ENCODE measurements at regions not wholly inside any gene's neighbourhood (a gene's known extent, or its start where the extent isn't known, plus 50 kb on each side); places are given as distances from the start of the nearest gene placed in this dataset.

DNA sequence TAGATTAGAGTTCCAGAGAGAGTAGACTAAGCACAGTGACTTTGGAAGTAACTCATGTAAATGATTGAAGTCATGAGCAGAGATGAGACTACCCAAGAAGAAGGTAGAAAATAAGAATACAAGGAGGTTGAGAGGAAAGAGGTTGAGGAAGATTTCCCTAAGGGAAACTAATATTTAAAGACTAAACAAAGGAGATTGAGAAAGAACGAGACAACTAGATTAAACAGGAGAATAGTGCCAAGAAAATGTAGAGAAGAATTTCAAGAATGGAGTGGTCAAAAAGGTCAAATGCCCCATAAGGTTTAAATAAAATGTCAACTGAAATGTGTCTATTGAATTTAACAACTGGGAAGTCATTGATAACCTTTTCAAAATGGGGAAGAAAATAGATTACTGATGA lies 59.0 kb downstream of the RPS29 start:
- POLR2A ChIA-PET, result no interaction called here
- no peak overlapping the region for H3K27ac Mint-ChIP-seq
- DNase-seq (no peak), ATAC-seq (no peak)
- H3K4me1 Mint-ChIP-seq, result no peaks in the 10 kb centered on the region
- H3K9me3 Mint-ChIP-seq, result peaks cover 0 to 6% (median 2%) of the 10 kb centered on the region in 9 donors
- H3K4me3 Mint-ChIP-seq, result no peak overlapping the region
- H3K36me3 Mint-ChIP-seq, result peaks cover 0 to 19% (median 16%) of the 10 kb centered on the region in 3 donors
- H3K27me3 Mint-ChIP-seq, result peaks cover 0 to 14% (median 4%) of the 10 kb centered on the region in 5 donors

DNA sequence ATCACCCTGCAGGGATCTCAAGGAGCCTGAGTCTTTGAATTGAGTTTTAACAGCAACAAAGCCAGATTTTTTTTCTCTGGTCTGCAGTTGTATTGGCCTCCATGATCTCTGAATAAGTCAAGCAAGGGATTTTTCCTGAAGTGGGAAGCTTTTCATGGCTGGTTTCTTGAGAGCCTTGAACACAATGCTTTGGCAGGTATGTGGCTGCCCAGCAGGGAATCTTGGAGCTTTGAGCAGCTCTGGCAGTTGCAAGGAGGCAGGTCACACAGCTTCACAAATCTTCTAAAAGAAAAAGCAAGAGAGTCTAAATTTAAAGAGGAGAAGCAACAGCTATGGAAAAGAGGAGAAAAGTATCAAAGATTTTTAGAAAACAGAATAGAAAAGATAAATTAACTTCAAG lies 60.1 kb downstream of the RPS29 start:
- peaks cover 0 to 19% (median 10%) of the 10 kb centered on the region in 3 donors for H3K36me3 Mint-ChIP-seq
- DNase-seq (no peak), ATAC-seq (no peak)
- H3K9me3 Mint-ChIP-seq, result peaks cover 0 to 6% (median 2%) of the 10 kb centered on the region in 9 donors
- no peaks in the 10 kb centered on the region for H3K4me1 Mint-ChIP-seq
- H3K4me3 Mint-ChIP-seq, result no peak overlapping the region
- peaks cover 0 to 14% (median 4%) of the 10 kb centered on the region in 5 donors for H3K27me3 Mint-ChIP-seq
- POLR2A ChIA-PET, result no interaction called here
- H3K27ac Mint-ChIP-seq, result no peak overlapping the region

DNA sequence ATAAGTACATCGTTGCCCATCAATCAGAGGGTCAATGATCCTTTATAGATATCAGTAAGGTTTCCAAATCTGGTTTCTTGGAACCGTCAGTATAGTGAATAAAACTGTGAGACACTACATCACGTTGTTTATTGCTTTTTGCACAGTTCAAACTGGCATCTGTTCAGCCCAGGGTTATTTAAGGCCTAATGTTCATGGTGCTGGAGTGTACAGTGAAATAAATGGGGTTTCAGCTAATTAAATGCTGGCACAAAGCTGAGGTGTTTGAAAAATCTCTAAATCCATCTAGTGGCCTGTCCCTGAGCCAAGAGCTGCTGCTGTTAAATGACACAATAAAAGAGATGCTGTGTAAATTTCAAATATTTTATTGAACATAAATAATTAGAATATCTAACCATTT lies 69.9 kb downstream of the RPS29 start:
- H3K27ac Mint-ChIP-seq, result no peak overlapping the region
- H3K4me3 Mint-ChIP-seq, result no peak overlapping the region
- H3K4me1 Mint-ChIP-seq, result no peaks in the 10 kb centered on the region
- H3K27me3 Mint-ChIP-seq, result peaks cover 0 to 2% (median 0%) of the 10 kb centered on the region in 5 donors
- no peaks in the 10 kb centered on the region for H3K36me3 Mint-ChIP-seq
- no peak for DNase-seq
- H3K9me3 Mint-ChIP-seq, result no peaks in the 10 kb centered on the region
- POLR2A ChIA-PET, result no interaction called here
- no peak for ATAC-seq

DNA sequence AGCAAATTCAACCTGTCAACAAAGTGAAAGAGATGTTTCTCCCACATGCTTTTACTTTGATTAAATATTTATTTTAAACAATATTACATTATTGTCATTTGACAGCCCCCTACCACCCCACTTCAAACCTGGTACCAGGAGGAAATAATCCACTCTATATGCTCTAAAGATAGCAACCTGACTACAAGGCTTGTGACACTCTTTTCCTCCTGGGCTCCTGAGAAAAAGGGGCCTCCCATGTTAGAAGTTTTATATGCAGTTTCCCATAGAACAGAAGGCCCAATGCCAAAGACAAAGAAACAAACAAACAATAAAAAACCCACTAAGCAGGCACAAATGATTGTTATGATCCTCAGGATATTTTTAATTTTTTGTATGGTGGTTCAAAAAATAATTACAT lies 73.6 kb downstream of the RPS29 start:
- peaks cover 0 to 6% (median 0%) of the 10 kb centered on the region in 9 donors for H3K9me3 Mint-ChIP-seq
- H3K27me3 Mint-ChIP-seq, result peaks cover 0 to 1% (median 0%) of the 10 kb centered on the region in 5 donors
- no peaks in the 10 kb centered on the region for H3K4me1 Mint-ChIP-seq
- POLR2A ChIA-PET, result no interaction called here
- H3K4me3 Mint-ChIP-seq, result no peak overlapping the region
- peaks cover 0 to 4% (median 4%) of the 10 kb centered on the region in 3 donors for H3K36me3 Mint-ChIP-seq
- H3K27ac Mint-ChIP-seq, result no peak overlapping the region
- no peak for ATAC-seq
- no peak for DNase-seq

DNA sequence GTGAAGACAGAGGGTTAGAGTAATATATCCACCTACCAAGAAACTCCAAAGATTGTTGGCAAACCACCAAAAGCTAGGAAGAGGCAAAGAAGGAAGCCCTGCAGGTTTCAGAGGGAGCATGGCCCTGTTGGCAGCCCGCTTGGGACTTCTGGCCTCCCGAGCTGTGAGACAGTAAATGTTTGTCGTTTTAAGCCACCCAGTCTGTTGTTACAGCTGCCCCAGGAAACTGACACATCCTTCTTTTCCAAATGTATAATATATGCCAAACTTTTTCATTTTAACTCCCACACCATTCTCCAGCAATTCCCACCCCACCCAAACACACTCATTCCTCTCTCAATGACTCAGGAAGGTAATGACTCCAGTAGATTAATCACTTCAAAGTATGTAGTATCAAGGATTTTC lies 74.0 kb downstream of the RPS29 start:
- ATAC-seq, result no peak
- no peak for DNase-seq
- Mint-ChIP-seq H3K27me3 (peaks cover 0 to 1% (median 0%) of the 10 kb centered on the region in 5 donors), H3K4me3 (no peak overlapping the region), H3K36me3 (peaks cover 0 to 4% (median 4%) of the 10 kb centered on the region in 3 donors), H3K4me1 (no peaks in the 10 kb centered on the region), H3K9me3 (peaks cover 0 to 6% (median 0%) of the 10 kb centered on the region in 9 donors), H3K27ac (no peak overlapping the region)
- POLR2A ChIA-PET, result no interaction called here

DNA sequence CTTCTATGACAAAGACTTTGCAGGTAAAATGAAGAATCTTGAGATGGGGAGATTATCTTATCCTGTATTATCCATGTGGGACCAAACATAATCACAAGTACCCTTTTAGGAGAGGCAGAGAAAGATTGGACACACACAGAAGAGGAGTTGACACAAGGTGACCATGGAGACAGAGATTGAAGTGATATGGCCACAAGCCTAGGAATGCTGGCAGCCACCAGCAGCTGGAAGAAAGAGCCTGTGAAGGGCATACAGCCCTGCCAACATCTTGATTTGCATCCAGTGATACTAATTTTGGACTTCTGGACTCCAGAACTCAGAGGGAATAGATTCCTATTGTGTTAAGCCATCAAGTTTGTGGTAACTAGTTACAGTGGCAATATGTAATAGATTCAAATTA lies 78.1 kb downstream of the RPS29 start:
- Mint-ChIP-seq H3K4me3 (no peak overlapping the region), H3K27ac (no peak overlapping the region), H3K36me3 (peaks cover 0 to 4% (median 4%) of the 10 kb centered on the region in 3 donors), H3K27me3 (peaks cover 0 to 8% (median 3%) of the 10 kb centered on the region in 5 donors), H3K4me1 (peaks cover 0 to 3% (median 0%) of the 10 kb centered on the region in 4 donors), H3K9me3 (peaks cover 0 to 6% (median 0%) of the 10 kb centered on the region in 9 donors)
- POLR2A ChIA-PET, result no interaction called here
- no peak for ATAC-seq
- DNase-seq, result no peak

DNA sequence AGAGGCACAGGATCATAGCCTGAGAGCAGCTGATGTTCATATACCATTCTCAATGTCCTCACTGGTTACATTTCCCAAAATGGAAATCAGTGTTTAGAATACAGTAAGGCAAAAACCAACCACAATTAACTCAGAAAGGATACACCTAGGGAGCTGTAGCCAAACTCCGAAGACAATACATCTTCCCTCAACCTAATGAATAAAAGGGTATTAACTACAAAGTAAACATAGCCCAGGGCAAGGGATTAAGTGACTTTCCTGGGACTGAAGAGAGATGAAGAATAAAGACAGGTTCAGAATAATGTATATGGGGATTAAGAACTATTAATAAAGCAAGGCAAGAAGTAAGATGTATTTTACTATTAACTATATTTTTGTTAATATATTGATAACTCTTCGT lies 79.5 kb downstream of the RPS29 start:
- no peak overlapping the region for H3K27ac Mint-ChIP-seq
- peaks cover 0 to 4% (median 4%) of the 10 kb centered on the region in 3 donors for H3K36me3 Mint-ChIP-seq
- H3K9me3 Mint-ChIP-seq, result peaks cover 0 to 6% (median 0%) of the 10 kb centered on the region in 9 donors
- H3K27me3 Mint-ChIP-seq, result peaks cover 0 to 11% (median 6%) of the 10 kb centered on the region in 5 donors
- H3K4me1 Mint-ChIP-seq, result peaks cover 0 to 3% (median 0%) of the 10 kb centered on the region in 4 donors
- DNase-seq, result no peak
- no peak for ATAC-seq
- POLR2A ChIA-PET, result no interaction called here
- no peak overlapping the region for H3K4me3 Mint-ChIP-seq

DNA sequence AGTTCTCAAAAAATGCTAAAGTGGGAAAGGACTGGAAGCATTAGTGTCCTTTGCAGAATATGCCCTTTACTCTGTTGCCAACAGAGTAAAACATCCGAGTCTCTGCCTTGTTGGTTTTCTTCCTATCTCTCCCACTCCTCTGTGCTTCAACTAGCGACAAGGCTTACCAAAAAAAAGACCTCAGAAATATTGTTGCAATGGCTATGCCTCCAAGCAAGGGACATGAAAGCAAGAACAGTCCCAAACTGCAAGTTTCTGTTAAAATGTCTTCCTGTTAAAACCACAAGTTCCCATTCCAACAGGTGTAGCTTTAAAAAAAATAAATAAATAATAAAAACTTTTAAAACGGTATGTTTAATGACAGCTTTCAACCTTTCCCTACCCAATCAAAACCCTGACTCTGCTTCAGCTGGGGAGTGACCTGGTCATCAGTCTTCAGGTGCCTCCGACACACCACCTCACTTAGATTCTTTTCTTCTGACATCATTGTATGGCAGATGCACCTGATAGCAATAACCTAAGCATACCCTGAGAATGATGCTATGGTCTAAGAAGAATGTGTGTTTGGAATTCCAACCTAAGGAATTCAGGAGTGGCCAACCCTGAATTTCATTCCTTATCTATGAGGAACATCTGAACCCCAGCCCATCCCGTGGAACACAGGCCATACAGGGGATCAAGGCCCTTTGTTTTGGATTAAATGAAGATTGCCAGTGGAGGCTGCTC lies 81.0 kb downstream of the RPS29 start:
- Mint-ChIP-seq H3K4me3 (no peak overlapping the region), H3K9me3 (peaks cover 0 to 6% (median 0%) of the 10 kb centered on the region in 9 donors), H3K27ac (no peak overlapping the region), H3K27me3 (peaks cover 4 to 23% (median 9%) of the 10 kb centered on the region in 5 donors), H3K4me1 (peaks cover 0 to 3% (median 0%) of the 10 kb centered on the region in 4 donors), H3K36me3 (peaks cover 0 to 4% (median 4%) of the 10 kb centered on the region in 3 donors)
- POLR2A ChIA-PET, result no interaction called here
- no peak for DNase-seq
- no peak for ATAC-seq

DNA sequence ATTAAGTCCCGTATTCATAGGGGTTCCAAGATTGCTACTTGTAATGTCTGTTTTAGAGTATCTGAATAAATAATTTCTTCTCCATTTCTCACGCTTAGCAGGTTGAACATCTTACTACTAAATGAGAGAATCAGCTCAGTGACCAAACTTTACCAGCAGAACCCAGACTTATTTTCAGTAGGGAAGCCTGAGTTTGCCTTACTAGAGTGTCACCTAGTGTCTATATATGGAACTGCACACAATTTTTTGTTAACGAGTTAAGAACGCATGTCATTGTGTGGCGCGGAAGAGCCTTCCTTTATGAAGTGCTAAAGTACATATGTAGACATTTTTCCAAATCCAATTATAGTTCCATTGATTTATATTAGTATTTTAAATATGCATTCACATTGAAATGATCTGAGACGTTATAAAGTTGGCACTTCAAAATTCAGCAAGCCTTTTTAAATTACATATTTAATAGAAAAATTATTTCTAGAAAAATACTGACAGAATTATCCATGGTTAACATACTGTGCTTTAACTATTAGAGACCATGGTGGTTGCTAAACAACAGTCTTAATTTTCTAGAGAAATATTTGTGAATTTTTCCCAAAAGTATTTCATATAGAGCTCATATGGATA lies 88.3 kb downstream of the RPS29 start:
- no peaks in the 10 kb centered on the region for H3K9me3 Mint-ChIP-seq
- POLR2A ChIA-PET, result no interaction called here
- H3K36me3 Mint-ChIP-seq, result no peaks in the 10 kb centered on the region
- DNase-seq (peak in 6 of 10 donors; percentile 6 to 55 (median 32)), ATAC-seq (peak; percentile 70 to 76)
- H3K27me3 Mint-ChIP-seq, result peaks cover 11 to 28% (median 15%) of the 10 kb centered on the region in 5 donors
- peaks cover 0 to 2% (median 0%) of the 10 kb centered on the region in 4 donors for H3K4me1 Mint-ChIP-seq
- no peak overlapping the region for H3K27ac Mint-ChIP-seq
- H3K4me3 Mint-ChIP-seq, result no peak overlapping the region

DNA sequence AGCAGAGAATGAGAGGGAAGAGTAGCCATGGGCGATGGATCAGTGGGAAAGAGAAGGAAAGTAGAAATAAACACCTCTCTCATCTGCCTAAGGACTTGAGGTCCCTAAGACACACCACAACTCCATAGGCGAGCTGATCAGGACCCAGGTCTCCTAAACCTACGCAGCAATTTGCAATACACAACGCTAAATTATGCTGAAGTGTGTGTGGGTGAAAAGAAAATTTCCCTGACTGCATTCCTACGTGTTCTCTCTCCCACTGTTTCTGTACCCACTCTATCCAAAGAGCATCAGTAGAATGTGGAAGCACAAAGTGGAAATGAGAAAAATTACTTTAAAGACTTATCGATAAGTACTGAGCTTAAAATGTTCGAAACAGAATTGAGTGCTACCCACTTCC lies 88.9 kb downstream of the RPS29 start:
- Mint-ChIP-seq H3K27ac (no peak overlapping the region), H3K27me3 (peaks cover 11 to 28% (median 14%) of the 10 kb centered on the region in 5 donors), H3K4me3 (no peak overlapping the region), H3K9me3 (no peaks in the 10 kb centered on the region), H3K36me3 (no peaks in the 10 kb centered on the region), H3K4me1 (peaks cover 0 to 2% (median 0%) of the 10 kb centered on the region in 4 donors)
- POLR2A ChIA-PET, result no interaction called here
- no peak for ATAC-seq
- DNase-seq, result no peak

DNA sequence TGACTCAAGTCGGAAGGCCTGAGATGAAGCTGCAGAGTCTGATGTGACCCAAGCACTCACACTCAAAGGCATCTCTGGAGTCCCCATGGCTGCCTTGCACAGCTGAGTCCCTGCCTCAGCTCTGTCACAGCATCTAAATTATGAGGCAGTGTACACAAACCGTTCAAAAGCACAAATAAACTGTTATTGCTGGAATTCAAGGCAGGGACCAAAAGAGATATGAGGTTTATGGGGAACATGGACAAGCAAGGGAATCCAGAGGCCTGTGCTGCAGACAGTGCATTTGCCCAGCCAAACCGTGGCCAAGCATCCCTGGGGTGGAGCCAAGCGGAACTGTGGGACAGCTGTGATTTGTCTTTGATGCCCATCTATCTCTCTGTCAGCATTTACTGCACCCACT lies 91.3 kb downstream of the RPS29 start:
- POLR2A ChIA-PET, result no interaction called here
- Mint-ChIP-seq H3K4me3 (no peak overlapping the region), H3K36me3 (no peaks in the 10 kb centered on the region), H3K27ac (no peak overlapping the region), H3K27me3 (peaks cover 6 to 12% (median 8%) of the 10 kb centered on the region in 5 donors), H3K4me1 (peaks cover 0 to 2% (median 0%) of the 10 kb centered on the region in 4 donors), H3K9me3 (no peaks in the 10 kb centered on the region)
- ATAC-seq, result no peak
- no peak for DNase-seq

DNA sequence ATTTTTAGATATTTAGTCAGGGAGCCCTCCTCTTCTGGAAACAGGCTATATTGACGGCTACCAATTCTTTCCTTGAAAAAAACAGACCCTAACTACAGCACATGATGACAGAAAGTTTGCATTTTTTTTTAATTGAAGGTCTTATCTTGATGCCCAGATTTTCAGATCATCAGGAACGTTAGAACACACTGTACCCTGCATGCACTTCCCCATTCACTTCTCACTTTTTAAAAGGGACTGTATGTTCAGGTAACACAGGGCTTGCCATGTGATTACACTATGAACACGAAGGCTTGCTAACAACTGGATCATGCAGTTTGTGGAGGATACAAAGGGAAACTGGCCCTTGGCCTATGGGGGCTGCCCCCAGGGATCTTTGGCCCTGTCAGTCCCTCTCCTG lies 92.6 kb downstream of the RPS29 start:
- Mint-ChIP-seq H3K27me3 (peaks cover 0 to 8% (median 4%) of the 10 kb centered on the region in 5 donors), H3K9me3 (no peaks in the 10 kb centered on the region), H3K27ac (peak overlapping the region in 1 of 10 donors; percentile 19), H3K36me3 (no peaks in the 10 kb centered on the region), H3K4me1 (peaks cover 0 to 2% (median 0%) of the 10 kb centered on the region in 4 donors), H3K4me3 (no peak overlapping the region)
- ATAC-seq (no peak), DNase-seq (no peak)
- POLR2A ChIA-PET, result no interaction called here

DNA sequence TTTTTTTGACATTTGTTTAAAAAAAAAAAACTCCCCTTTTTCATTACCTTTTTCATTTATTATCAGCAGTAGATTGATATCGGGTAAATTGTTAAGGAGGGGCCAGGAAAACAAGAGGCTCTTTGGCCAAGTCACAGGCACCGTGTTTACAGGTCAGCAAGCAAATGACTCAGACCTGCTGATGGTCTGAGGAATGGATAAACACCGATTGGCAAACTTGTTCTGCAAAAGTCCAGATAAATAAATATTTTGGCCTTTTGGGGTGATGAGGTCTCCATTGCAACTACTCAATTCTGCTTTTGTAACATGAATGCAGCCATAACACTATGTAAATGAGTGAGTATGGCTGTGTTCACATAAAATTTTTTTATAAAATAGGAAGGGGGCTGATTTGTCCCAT lies 94.0 kb downstream of the RPS29 start:
- Mint-ChIP-seq H3K27ac (no peak overlapping the region), H3K27me3 (peaks cover 0 to 9% (median 4%) of the 10 kb centered on the region in 5 donors), H3K4me1 (no peaks in the 10 kb centered on the region), H3K9me3 (peaks cover 0 to 1% (median 0%) of the 10 kb centered on the region in 9 donors), H3K36me3 (no peaks in the 10 kb centered on the region), H3K4me3 (no peak overlapping the region)
- ATAC-seq (no peak), DNase-seq (no peak)
- POLR2A ChIA-PET, result no interaction called here

Measured in naive thymus-derived CD8-positive, alpha-beta T cell (primary cell).